ENCODE measurements at regions not wholly inside any gene's neighbourhood (a gene's known extent, or its start where the extent isn't known, plus 50 kb on each side); places are given as distances from the start of the nearest gene placed in this dataset.

DNA sequence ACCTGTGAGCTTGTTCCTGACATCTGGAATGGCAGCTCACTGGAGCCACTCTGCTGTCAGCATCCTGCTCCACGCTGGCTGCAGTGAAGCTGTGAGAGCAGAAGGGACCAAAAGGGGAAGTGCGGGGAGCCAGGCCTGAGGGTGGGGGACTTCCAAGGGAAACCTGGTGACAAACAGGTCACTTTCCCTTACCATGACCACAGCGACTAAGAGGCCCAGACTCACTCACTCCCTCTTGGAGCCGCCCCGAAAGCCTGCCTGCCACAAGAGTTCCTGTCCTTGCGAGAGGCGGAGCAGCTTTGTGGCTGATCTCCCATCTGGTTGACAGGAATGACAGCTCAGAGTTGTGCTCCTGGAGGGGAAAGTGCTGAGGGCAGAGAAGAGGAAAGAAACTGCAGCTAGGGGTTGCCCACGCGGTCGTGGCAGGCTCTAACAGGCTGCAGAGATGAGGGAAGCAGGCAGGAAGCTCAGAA, 183.8 kb upstream of the NTM start:
- H3K9me3 Mint-ChIP-seq (ENCODE audit: unreplicated experiment): no peaks in the 10 kb centered on the region
- peaks cover 29% of the 10 kb centered on the region for H3K27me3 Mint-ChIP-seq (ENCODE audit: unreplicated experiment)
- TF ChIP-seq, protein P1, sequence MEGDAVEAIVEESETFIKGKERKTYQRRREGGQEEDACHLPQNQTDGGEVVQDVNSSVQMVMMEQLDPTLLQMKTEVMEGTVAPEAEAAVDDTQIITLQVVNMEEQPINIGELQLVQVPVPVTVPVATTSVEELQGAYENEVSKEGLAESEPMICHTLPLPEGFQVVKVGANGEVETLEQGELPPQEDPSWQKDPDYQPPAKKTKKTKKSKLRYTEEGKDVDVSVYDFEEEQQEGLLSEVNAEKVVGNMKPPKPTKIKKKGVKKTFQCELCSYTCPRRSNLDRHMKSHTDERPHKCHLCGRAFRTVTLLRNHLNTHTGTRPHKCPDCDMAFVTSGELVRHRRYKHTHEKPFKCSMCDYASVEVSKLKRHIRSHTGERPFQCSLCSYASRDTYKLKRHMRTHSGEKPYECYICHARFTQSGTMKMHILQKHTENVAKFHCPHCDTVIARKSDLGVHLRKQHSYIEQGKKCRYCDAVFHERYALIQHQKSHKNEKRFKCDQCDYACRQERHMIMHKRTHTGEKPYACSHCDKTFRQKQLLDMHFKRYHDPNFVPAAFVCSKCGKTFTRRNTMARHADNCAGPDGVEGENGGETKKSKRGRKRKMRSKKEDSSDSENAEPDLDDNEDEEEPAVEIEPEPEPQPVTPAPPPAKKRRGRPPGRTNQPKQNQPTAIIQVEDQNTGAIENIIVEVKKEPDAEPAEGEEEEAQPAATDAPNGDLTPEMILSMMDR (IDR thresholded peaks at IDR 0.05): no peak
- no peak for DNase-seq (ENCODE audit: extremely low spot score, unreplicated experiment)
- H3K27ac Mint-ChIP-seq (ENCODE audit: unreplicated experiment): no peak overlapping the region
- no peaks in the 10 kb centered on the region for H3K4me1 Mint-ChIP-seq (ENCODE audit: unreplicated experiment)
- H3K4me3 Mint-ChIP-seq (ENCODE audit: unreplicated experiment): no peak overlapping the region
- H3K36me3 Mint-ChIP-seq (ENCODE audit: unreplicated experiment): no peaks in the 10 kb centered on the region

DNA sequence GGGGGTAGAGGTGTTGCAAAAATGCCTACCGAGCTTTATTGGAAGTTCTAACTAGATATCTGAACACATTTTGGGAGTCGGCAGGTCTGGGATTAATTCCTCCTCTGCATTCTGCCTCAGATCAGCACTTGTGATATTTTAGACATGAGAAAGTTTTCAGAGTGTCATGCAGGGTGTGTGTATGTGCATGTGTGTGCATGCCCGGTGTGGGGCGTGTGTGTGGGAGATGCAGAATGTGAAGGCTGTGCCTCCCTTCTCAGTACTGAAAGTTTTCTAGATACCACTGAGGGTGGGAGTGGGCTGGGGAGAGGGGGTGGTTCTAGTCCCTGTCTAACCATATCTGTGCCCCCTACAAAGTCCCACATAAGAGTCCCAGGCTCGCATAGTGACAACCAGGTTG, 180.0 kb upstream of the NTM start:
- no peak for DNase-seq (ENCODE audit: extremely low spot score, unreplicated experiment)
- Mint-ChIP-seq H3K27me3 (ENCODE audit: unreplicated experiment) (peaks cover 14% of the 10 kb centered on the region), H3K4me3 (ENCODE audit: unreplicated experiment) (no peak overlapping the region), H3K27ac (ENCODE audit: unreplicated experiment) (no peak overlapping the region), H3K9me3 (ENCODE audit: unreplicated experiment) (no peaks in the 10 kb centered on the region), H3K4me1 (ENCODE audit: unreplicated experiment) (peaks cover under 1% of the 10 kb centered on the region), H3K36me3 (ENCODE audit: unreplicated experiment) (no peaks in the 10 kb centered on the region)
- TF ChIP-seq, protein P1 (IDR thresholded peaks at IDR 0.05): no peak

DNA sequence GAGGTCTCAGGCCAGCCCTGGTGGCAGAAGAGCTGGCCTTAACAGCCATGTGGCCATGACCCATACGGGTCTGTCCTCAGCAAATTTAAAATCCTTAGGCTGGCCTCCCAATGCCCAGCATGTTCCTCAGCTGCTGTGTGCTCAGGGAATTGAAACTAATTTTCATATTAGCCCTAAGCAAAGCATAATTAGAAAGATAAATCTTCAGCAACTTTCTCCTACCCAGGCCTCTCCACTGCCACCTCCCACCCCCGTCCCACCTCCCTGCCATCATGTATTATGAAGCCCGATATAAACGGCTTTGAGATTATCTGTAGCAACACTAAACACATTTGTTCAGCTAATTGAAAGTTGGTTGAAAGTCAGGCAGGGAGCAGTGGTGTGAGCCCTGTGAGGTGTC, 178.8 kb upstream of the NTM start:
- no peaks in the 10 kb centered on the region for H3K9me3 Mint-ChIP-seq (ENCODE audit: unreplicated experiment)
- H3K27me3 Mint-ChIP-seq (ENCODE audit: unreplicated experiment): peaks cover 12% of the 10 kb centered on the region
- H3K4me1 Mint-ChIP-seq (ENCODE audit: unreplicated experiment): peaks cover 8% of the 10 kb centered on the region
- TF ChIP-seq, protein P1 (IDR thresholded peaks at IDR 0.05): no peak
- no peak overlapping the region for H3K27ac Mint-ChIP-seq (ENCODE audit: unreplicated experiment)
- H3K36me3 Mint-ChIP-seq (ENCODE audit: unreplicated experiment): no peaks in the 10 kb centered on the region
- no peak overlapping the region for H3K4me3 Mint-ChIP-seq (ENCODE audit: unreplicated experiment)
- DNase-seq (ENCODE audit: extremely low spot score, unreplicated experiment): no peak

DNA sequence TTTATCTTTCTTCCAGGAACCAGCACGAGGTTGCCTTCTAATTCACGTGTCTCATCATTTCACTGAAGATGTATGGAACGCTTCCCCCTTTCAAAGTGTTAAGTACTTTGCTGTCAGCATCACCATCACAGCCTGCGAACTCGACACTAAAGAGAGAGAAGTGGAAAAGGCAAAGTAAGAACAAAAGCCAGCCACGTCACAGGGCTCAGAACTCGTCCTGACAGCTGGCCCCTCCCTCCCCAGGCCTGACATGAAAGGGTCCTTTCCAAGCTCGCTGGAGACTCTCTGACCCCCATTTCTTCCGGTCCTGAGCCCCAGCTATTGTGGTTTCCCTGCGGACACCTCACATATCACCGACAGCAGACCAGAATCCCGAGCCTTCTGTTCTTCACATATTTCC, 177.8 kb upstream of the NTM start:
- TF ChIP-seq, protein P1 (IDR thresholded peaks at IDR 0.05): no peak
- Mint-ChIP-seq H3K4me1 (ENCODE audit: unreplicated experiment) (peaks cover 8% of the 10 kb centered on the region), H3K27ac (ENCODE audit: unreplicated experiment) (no peak overlapping the region), H3K27me3 (ENCODE audit: unreplicated experiment) (peaks cover 12% of the 10 kb centered on the region), H3K4me3 (ENCODE audit: unreplicated experiment) (no peak overlapping the region), H3K36me3 (ENCODE audit: unreplicated experiment) (no peaks in the 10 kb centered on the region), H3K9me3 (ENCODE audit: unreplicated experiment) (no peaks in the 10 kb centered on the region)
- DNase-seq (ENCODE audit: extremely low spot score, unreplicated experiment): no peak

DNA sequence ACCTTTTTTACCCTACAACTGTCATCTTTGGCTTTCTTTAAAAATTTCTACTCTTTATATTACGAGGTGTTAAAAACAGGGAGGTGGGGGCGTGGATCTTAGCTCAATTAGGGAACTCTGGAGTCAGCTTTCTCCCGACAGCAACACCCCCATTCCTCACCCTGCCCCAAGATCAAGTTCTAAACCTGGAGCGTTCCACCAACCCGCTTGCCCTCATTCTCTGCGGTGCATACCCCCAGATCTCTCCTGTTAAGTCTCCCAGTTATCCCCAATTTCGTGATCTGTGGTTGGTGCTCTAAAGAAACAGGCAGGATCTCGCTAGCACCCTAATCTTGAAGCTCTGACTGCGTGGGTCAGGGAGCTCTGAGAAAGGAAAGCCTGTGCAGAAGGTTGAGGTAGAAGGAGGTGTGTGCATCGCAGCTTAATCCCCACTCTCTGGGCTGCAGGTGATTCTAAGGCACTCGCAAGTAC, 177.3 kb upstream of the NTM start:
- Mint-ChIP-seq H3K4me3 (ENCODE audit: unreplicated experiment) (no peak overlapping the region), H3K4me1 (ENCODE audit: unreplicated experiment) (peaks cover 8% of the 10 kb centered on the region), H3K36me3 (ENCODE audit: unreplicated experiment) (no peaks in the 10 kb centered on the region), H3K27ac (ENCODE audit: unreplicated experiment) (no peak overlapping the region), H3K27me3 (ENCODE audit: unreplicated experiment) (peaks cover 12% of the 10 kb centered on the region), H3K9me3 (ENCODE audit: unreplicated experiment) (no peaks in the 10 kb centered on the region)
- TF ChIP-seq, protein P1 (IDR thresholded peaks at IDR 0.05): no peak
- no peak for DNase-seq (ENCODE audit: extremely low spot score, unreplicated experiment)
